ENCODE measurements at regions not wholly inside any gene's neighbourhood (a gene's known extent, or its start where the extent isn't known, plus 50 kb on each side); places are given as distances from the start of the nearest gene placed in this dataset.

DNA sequence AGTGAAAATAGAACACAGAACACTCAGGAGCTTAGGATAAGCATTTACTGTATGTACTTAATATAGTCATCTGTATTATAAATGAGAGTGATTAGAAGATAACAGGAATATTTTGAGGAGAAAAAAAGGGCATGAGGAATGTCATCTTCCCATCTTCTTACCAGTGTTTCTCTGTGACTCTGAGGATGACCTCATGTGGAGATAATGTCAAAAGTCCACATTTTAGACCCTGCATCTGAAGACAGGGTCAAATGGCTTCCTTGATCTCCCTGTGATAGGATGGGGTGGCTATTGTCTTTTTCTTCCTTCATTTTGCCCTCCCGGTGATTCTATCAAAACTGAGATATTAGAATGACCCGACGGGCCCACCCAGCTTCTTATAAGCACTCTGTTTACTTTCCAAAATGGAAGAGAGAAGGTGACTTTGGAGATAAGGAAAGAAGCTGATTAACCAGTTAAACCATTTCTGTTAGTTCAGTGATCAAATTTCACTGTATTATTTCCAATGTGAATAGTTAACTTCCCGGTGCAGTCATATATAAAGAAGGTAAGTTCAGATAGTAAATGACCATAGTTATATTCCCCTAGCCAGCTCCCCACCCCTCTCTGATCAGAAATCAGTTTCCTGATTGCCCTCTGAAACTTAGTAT, 115.7 kb upstream of the SALL4 start:
- Histone ChIP-seq H3K9me3 (ENCODE audit: control insufficient read depth in 2 of 2, insufficient read depth in 1 of 2, low read length in 1 of 2) (no peaks in the 10 kb centered on the region), H3K4me3 (ENCODE audit: low read length in 2 of 2) (no peak overlapping the region), H3K4me1 (ENCODE audit: control insufficient read depth in 2 of 2, insufficient read depth in 2 of 2, low read length in 2 of 2) (no peaks in the 10 kb centered on the region), H3K36me3 (ENCODE audit: control insufficient read depth in 2 of 2, insufficient read depth in 2 of 2, low read length in 1 of 2) (no peaks in the 10 kb centered on the region), H3K27me3 (ENCODE audit: control insufficient read depth in 2 of 2, insufficient read depth in 1 of 2, low read length in 1 of 2) (no peaks in the 10 kb centered on the region), H3K27ac (ENCODE audit: low read depth in 1 of 2, low read length in 1 of 2) (no peak overlapping the region)
- DNase-seq (ENCODE audit: low read depth in 6 of 9, low spot score in 9 of 9): no peak
- 92% methylated on average over 4 of the region's 4 CpGs for WGBS

DNA sequence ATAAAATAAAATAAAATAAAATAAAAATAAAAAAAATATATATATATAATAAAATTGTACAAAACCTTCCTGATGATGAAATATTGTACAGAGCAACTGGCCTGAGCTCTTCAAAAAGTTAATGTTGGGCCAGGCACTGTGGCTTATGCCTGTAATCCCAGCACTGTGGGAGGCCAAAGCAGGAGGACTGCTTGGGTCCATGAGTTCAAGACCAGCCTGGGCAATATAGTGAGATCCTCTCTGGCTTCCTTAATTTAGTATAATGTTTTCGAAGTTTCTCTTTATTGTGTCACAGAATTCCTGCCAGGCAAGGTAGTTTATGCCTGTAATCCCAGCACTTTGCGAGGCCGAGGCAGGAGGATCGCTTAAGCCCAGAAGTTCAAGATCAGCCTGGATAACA, 113.9 kb upstream of the SALL4 start:
- Histone ChIP-seq H3K4me3 (ENCODE audit: low read length in 2 of 2) (no peak overlapping the region), H3K9me3 (ENCODE audit: control insufficient read depth in 2 of 2, insufficient read depth in 1 of 2, low read length in 1 of 2) (no peaks in the 10 kb centered on the region), H3K27me3 (ENCODE audit: control insufficient read depth in 2 of 2, insufficient read depth in 1 of 2, low read length in 1 of 2) (no peaks in the 10 kb centered on the region), H3K27ac (ENCODE audit: low read depth in 1 of 2, low read length in 1 of 2) (no peak overlapping the region), H3K4me1 (ENCODE audit: control insufficient read depth in 2 of 2, insufficient read depth in 2 of 2, low read length in 2 of 2) (no peaks in the 10 kb centered on the region), H3K36me3 (ENCODE audit: control insufficient read depth in 2 of 2, insufficient read depth in 2 of 2, low read length in 1 of 2) (no peaks in the 10 kb centered on the region)
- WGBS: 98% methylated on average over 4 of the region's 4 CpGs
- no peak for DNase-seq (ENCODE audit: low read depth in 6 of 9, low spot score in 9 of 9)

DNA sequence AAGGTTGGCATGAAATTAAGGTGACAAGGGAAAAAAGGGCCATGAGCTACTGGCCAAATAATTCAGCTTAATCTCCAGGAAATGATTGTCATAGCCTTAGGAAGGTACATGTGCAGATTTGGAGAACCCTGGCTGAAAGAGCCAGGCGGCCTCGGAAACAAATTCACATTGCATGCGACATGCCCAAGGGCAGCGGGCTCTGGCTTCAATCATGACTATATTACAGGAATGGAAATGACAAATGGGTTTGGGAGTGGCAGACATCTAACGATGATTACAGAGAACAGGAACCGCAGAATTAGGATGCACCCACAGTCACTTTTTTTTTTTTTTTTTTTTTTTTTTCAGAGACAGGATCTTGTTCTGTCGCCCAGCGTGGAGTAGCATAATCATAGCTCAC, 112.4 kb upstream of the SALL4 start:
- Histone ChIP-seq H3K4me3 (ENCODE audit: low read length in 2 of 2) (no peak overlapping the region), H3K4me1 (ENCODE audit: control insufficient read depth in 2 of 2, insufficient read depth in 2 of 2, low read length in 2 of 2) (no peaks in the 10 kb centered on the region), H3K36me3 (ENCODE audit: control insufficient read depth in 2 of 2, insufficient read depth in 2 of 2, low read length in 1 of 2) (no peaks in the 10 kb centered on the region), H3K9me3 (ENCODE audit: control insufficient read depth in 2 of 2, insufficient read depth in 1 of 2, low read length in 1 of 2) (no peaks in the 10 kb centered on the region), H3K27ac (ENCODE audit: low read depth in 1 of 2, low read length in 1 of 2) (no peak overlapping the region), H3K27me3 (ENCODE audit: control insufficient read depth in 2 of 2, insufficient read depth in 1 of 2, low read length in 1 of 2) (no peaks in the 10 kb centered on the region)
- DNase-seq (ENCODE audit: low read depth in 6 of 9, low spot score in 9 of 9): no peak
- WGBS: 95% methylated on average over 8 of the region's 8 CpGs

GRCh38 chr20:51910321-51911050, 108.2 kb upstream of the SALL4 start:
- Histone ChIP-seq H3K36me3 (ENCODE audit: control insufficient read depth in 2 of 2, insufficient read depth in 2 of 2, low read length in 1 of 2) (no peaks in the 10 kb centered on the region), H3K27me3 (ENCODE audit: control insufficient read depth in 2 of 2, insufficient read depth in 1 of 2, low read length in 1 of 2) (no peaks in the 10 kb centered on the region), H3K4me1 (ENCODE audit: control insufficient read depth in 2 of 2, insufficient read depth in 2 of 2, low read length in 2 of 2) (no peaks in the 10 kb centered on the region), H3K27ac (ENCODE audit: low read depth in 1 of 2, low read length in 1 of 2) (no peak overlapping the region), H3K9me3 (ENCODE audit: control insufficient read depth in 2 of 2, insufficient read depth in 1 of 2, low read length in 1 of 2) (no peaks in the 10 kb centered on the region), H3K4me3 (ENCODE audit: low read length in 2 of 2) (no peak overlapping the region)
- DNase-seq (ENCODE audit: low read depth in 6 of 9, low spot score in 9 of 9): no peak
- WGBS: 90% methylated on average over 7 of the region's 7 CpGs

GRCh38 chr20:51906679-51907078, 104.4 kb upstream of the SALL4 start:
- no peaks in the 10 kb centered on the region for H3K9me3 ChIP-seq (ENCODE audit: control insufficient read depth in 2 of 2, insufficient read depth in 1 of 2, low read length in 1 of 2)
- no peak for DNase-seq (ENCODE audit: low read depth in 6 of 9, low spot score in 9 of 9)
- no peaks in the 10 kb centered on the region for H3K27me3 ChIP-seq (ENCODE audit: control insufficient read depth in 2 of 2, insufficient read depth in 1 of 2, low read length in 1 of 2)
- no peaks in the 10 kb centered on the region for H3K36me3 ChIP-seq (ENCODE audit: control insufficient read depth in 2 of 2, insufficient read depth in 2 of 2, low read length in 1 of 2)
- H3K4me1 ChIP-seq (ENCODE audit: control insufficient read depth in 2 of 2, insufficient read depth in 2 of 2, low read length in 2 of 2): no peaks in the 10 kb centered on the region
- H3K4me3 ChIP-seq (ENCODE audit: low read length in 2 of 2): no peak overlapping the region
- no peak overlapping the region for H3K27ac ChIP-seq (ENCODE audit: low read depth in 1 of 2, low read length in 1 of 2)
- 89% methylated on average over 1 of the region's 1 CpG for WGBS

- Histone ChIP-seq H3K4me3 (ENCODE audit: low read length in 2 of 2) (no peak overlapping the region), H3K9me3 (ENCODE audit: control insufficient read depth in 2 of 2, insufficient read depth in 1 of 2, low read length in 1 of 2) (no peaks in the 10 kb centered on the region), H3K27me3 (ENCODE audit: control insufficient read depth in 2 of 2, insufficient read depth in 1 of 2, low read length in 1 of 2) (no peaks in the 10 kb centered on the region), H3K27ac (ENCODE audit: low read depth in 1 of 2, low read length in 1 of 2) (no peak overlapping the region), H3K36me3 (ENCODE audit: control insufficient read depth in 2 of 2, insufficient read depth in 2 of 2, low read length in 1 of 2) (no peaks in the 10 kb centered on the region), H3K4me1 (ENCODE audit: control insufficient read depth in 2 of 2, insufficient read depth in 2 of 2, low read length in 2 of 2) (no peaks in the 10 kb centered on the region)
- DNase-seq (ENCODE audit: low read depth in 6 of 9, low spot score in 9 of 9): no peak
- 94% methylated on average over 6 of the region's 6 CpGs for WGBS
Measured at GRCh38 chr20:51906049-51906448, 103.7 kb upstream of the SALL4 start.

GRCh38 chr20:51902933-51903332, 100.6 kb upstream of the SALL4 start:
- H3K4me3 ChIP-seq (ENCODE audit: low read length in 2 of 2): no peak overlapping the region
- no peak overlapping the region for H3K27ac ChIP-seq (ENCODE audit: low read depth in 1 of 2, low read length in 1 of 2)
- H3K4me1 ChIP-seq (ENCODE audit: control insufficient read depth in 2 of 2, insufficient read depth in 2 of 2, low read length in 2 of 2): no peaks in the 10 kb centered on the region
- H3K27me3 ChIP-seq (ENCODE audit: control insufficient read depth in 2 of 2, insufficient read depth in 1 of 2, low read length in 1 of 2): no peaks in the 10 kb centered on the region
- H3K9me3 ChIP-seq (ENCODE audit: control insufficient read depth in 2 of 2, insufficient read depth in 1 of 2, low read length in 1 of 2): no peaks in the 10 kb centered on the region
- WGBS: 62% methylated on average over 6 of the region's 6 CpGs
- H3K36me3 ChIP-seq (ENCODE audit: control insufficient read depth in 2 of 2, insufficient read depth in 2 of 2, low read length in 1 of 2): no peaks in the 10 kb centered on the region
- no peak for DNase-seq (ENCODE audit: low read depth in 6 of 9, low spot score in 9 of 9)

DNA sequence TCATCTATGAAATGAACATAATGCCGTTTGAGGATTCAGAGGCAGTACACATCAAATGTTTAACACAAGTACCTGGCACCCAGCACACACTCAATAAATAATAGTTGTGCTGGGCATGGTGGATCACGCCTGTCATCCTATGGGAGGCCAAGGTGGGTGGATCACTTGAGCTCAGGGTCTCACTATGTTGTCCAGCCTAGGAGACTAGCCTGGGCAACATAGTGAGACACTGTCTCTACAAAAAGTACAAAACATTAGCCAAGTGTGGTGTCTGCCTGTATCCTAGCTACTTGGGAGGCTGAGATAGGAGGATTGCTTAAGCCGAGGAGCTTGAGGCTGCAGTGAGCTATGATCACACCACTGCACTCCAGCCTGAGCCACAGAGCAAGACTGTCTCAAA, 98.1 kb upstream of the SALL4 start:
- DNase-seq (ENCODE audit: low read depth in 6 of 9, low spot score in 9 of 9): no peak
- no peak overlapping the region for H3K4me3 ChIP-seq (ENCODE audit: low read length in 2 of 2)
- no peaks in the 10 kb centered on the region for H3K9me3 ChIP-seq (ENCODE audit: control insufficient read depth in 2 of 2, insufficient read depth in 1 of 2, low read length in 1 of 2)
- H3K27me3 ChIP-seq (ENCODE audit: control insufficient read depth in 2 of 2, insufficient read depth in 1 of 2, low read length in 1 of 2): no peaks in the 10 kb centered on the region
- no peaks in the 10 kb centered on the region for H3K4me1 ChIP-seq (ENCODE audit: control insufficient read depth in 2 of 2, insufficient read depth in 2 of 2, low read length in 2 of 2)
- 97% methylated on average over 3 of the region's 3 CpGs for WGBS
- no peak overlapping the region for H3K27ac ChIP-seq (ENCODE audit: low read depth in 1 of 2, low read length in 1 of 2)
- no peaks in the 10 kb centered on the region for H3K36me3 ChIP-seq (ENCODE audit: control insufficient read depth in 2 of 2, insufficient read depth in 2 of 2, low read length in 1 of 2)

DNA sequence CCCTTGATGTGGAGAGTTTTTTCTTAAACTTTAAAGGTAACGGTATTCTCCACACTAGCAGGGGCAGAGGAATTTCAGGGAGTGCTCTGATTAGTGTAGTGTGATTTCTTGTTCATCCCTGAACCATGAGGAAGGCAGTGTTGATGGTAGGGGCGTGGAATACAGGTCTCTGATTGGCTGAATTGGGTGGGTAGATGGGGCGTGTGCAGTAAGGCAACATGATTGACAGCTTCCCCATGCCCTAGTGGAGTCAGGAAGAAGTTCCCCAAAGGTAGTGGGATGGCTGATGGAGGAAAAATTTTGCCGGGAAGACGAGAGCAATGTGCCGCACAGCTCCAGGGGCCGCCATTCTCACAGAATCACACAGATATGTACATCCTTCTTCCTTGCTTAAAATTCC, 97.4 kb upstream of the SALL4 start:
- Histone ChIP-seq H3K27ac (ENCODE audit: low read depth in 1 of 2, low read length in 1 of 2) (no peak overlapping the region), H3K27me3 (ENCODE audit: control insufficient read depth in 2 of 2, insufficient read depth in 1 of 2, low read length in 1 of 2) (no peaks in the 10 kb centered on the region)
- WGBS: 96% methylated on average over 7 of the region's 7 CpGs

More for the DNA sequence above, 97.4 kb upstream of the SALL4 start:
- H3K36me3 ChIP-seq (ENCODE audit: control insufficient read depth in 2 of 2, insufficient read depth in 2 of 2, low read length in 1 of 2): no peaks in the 10 kb centered on the region
- no peak overlapping the region for H3K4me3 ChIP-seq (ENCODE audit: low read length in 2 of 2)
- no peaks in the 10 kb centered on the region for H3K9me3 ChIP-seq (ENCODE audit: control insufficient read depth in 2 of 2, insufficient read depth in 1 of 2, low read length in 1 of 2)
- no peaks in the 10 kb centered on the region for H3K4me1 ChIP-seq (ENCODE audit: control insufficient read depth in 2 of 2, insufficient read depth in 2 of 2, low read length in 2 of 2)
- DNase-seq (ENCODE audit: low read depth in 6 of 9, low spot score in 9 of 9): no peak
